ENCODE measurements at regions not wholly inside any gene's neighbourhood (a gene's known extent, or its start where the extent isn't known, plus 50 kb on each side); places are given as distances from the start of the nearest gene placed in this dataset.

- Histone ChIP-seq H2BK5ac (ENCODE audit: low read depth, low read length, poor library complexity, severe bottlenecking) (no peak overlapping the region), H2BK20ac (ENCODE audit: low read depth, low read length) (no peak overlapping the region), H4K8ac (ENCODE audit: low read depth in 2 of 2, low read length in 2 of 2) (no peak overlapping the region), H3K27me3 (ENCODE audit: control insufficient read depth, insufficient read depth, low read length) (no peaks in the 10 kb centered on the region), H2AK5ac (ENCODE audit: low read depth, low read length) (no peak overlapping the region), H2BK15ac (ENCODE audit: low read depth, low read length) (no peak overlapping the region), H2AK9ac (replicated peaks; ENCODE audit: low read depth, low read length, poor library complexity) (no peak overlapping the region), H3K18ac (ENCODE audit: low read depth, low read length) (no peak overlapping the region), H2AFZ (replicated peaks; ENCODE audit: low read length, poor library complexity) (no peak overlapping the region), H3K4ac (ENCODE audit: low read depth, low read length) (no peak overlapping the region), H3K23ac (ENCODE audit: low read depth, low read length) (no peak overlapping the region), H3K79me1 (ENCODE audit: low read depth in 1 of 2, low read length in 2 of 2) (no peaks in the 10 kb centered on the region), H3K36me3 (ENCODE audit: control insufficient read depth, insufficient read depth, low read length) (no peaks in the 10 kb centered on the region), H3K9me1 (ENCODE audit: insufficient read depth, low read length) (no peaks in the 10 kb centered on the region), H3K9me3 (ENCODE audit: control insufficient read depth, insufficient read depth, low read length) (no peaks in the 10 kb centered on the region), H3K56ac (ENCODE audit: extremely low read depth, insufficient read depth, low read length) (no peak overlapping the region), H3K14ac (replicated peaks; ENCODE audit: low read depth, low read length) (no peak overlapping the region), H4K5ac (ENCODE audit: low read depth, low read length) (no peak overlapping the region), H3K9ac (ENCODE audit: low read depth, low read length) (no peak overlapping the region), H3K4me1 (ENCODE audit: control insufficient read depth, insufficient read depth, low read length) (no peaks in the 10 kb centered on the region), H3K4me2 (ENCODE audit: low read depth, low read length) (no peak overlapping the region), H3K4me3 (ENCODE audit: insufficient read depth, low read depth, low read length) (no peak overlapping the region), H4K91ac (ENCODE audit: insufficient read depth, low read depth, low read length) (no peak overlapping the region), H4K20me1 (ENCODE audit: insufficient read depth, low read length) (no peaks in the 10 kb centered on the region), H2BK120ac (ENCODE audit: low read depth, low read length) (no peak overlapping the region), H3K27ac (ENCODE audit: insufficient read depth, low read length) (no peak overlapping the region)
- TF ChIP-seq CHD1 (IDR thresholded peaks at IDR 0.05; ENCODE audit: low read depth, low read length) = no peak
- no peak for TF ChIP-seq FOS (IDR thresholded peaks at IDR 0.05; ENCODE audit: low read depth, low read length)
- TF ChIP-seq MAFK (IDR thresholded peaks at IDR 0.05; ENCODE audit: low read depth, low read length) = no peak
- ATAC-seq (ENCODE audit: low read depth) = no peak
- WGBS, 2 experiments (ENCODE audit: extremely low coverage in 2 of 2, insufficient read length in 1 of 2) = no CpG with 5 or more reads among the region's 8 CpGs
- dilution Hi-C loops (cut with HindIII; ENCODE audit: low sequenced_read_pairs, unreplicated experiment) = no loop called here
- no TSS peak for BruUV-seq (replicated peaks)
- POLR2A ChIA-PET (ENCODE audit: unreplicated experiment) = no interaction called here
- intact Hi-C loops (cut with micrococcal nuclease) = no loop called here
- in situ Hi-C loops (cut with MboI; ENCODE audit: low sequenced_read_pairs) = no loop called here
- CTCF ChIA-PET = interaction anchor here (0.6 kb wide), 1 partner anchor 621 kb away, joined by 3 read pairs; no protein-coding TSS in a partner anchor
- DNase-seq = no peak
Measured at GRCh38 chr4:100870940-100871772, 353.3 kb upstream of the EMCN start.

All from IMR-90 (cell line).